ELF-1 (cell line): ENCODE measurements at regions not wholly inside any gene's neighbourhood (a gene's known extent, or its start where the extent isn't known, plus 50 kb on each side); places are given as distances from the start of the nearest gene placed in this dataset.

Experiments used
- DNase-seq: peaks from one replicate; pipeline ENCODE4 v3.0.0-alpha.2; 2016; ENCODE audit warnings: low read depth, low spot score

DNA sequence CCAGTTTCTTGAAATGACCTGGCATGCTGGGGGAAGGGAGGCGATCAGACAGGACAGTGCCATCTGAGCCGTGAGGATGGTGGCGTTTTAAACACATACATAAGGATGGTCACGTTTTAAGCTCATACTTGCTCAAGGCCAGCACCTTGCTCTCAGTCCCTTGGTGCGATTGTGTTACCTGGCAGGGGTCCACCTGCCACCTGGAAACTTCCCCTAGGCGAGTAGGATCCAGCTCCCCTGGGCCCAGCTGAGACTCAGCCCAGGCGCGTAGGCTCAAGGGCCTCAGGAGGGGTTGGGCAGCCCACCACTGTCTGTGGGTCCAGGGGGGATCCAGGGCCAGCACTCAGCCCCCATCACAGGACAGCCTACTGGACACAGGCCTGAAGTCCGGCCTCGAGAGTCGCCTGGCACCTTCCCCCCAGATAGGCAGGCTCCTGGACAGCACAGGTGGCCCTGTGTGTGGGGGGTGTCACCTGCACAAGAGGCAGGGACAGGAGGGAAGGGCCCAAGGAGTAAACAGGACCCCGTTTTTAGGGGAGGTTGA lies 185.8 kb downstream of the BRD1 start:
- no peak for DNase-seq

- DNase-seq: no peak
These were observed 187.1 kb downstream of the BRD1 start for GRCh38 chr22:49640366-49641095.

- DNase-seq: no peak
These were observed 187.7 kb downstream of the BRD1 start for GRCh38 chr22:49639956-49640355.

DNA sequence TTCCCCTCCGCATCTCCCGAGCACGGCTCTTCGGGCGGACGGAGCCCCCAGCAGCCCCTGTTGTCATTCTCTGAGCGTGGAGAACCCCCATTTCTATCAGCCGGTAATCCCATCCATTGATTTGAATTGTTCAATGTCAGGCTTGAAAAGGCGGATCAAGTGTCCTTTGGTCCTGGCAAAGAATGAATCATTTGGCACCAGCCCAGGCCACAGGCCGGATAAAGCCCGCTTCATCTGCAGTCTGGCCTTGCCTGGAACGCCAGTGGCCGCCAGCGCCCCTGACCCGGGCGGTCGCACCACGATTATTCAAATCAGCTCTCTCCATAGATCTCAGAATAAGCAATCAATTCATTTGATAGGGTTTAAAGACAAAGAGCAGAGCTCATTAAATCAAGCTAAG lies 188.9 kb downstream of the BRD1 start:
- no peak for DNase-seq

- DNase-seq: no peak
These were observed 189.7 kb downstream of the BRD1 start for GRCh38 chr22:49638001-49638400.

GRCh38 chr22:49637255-49637760 lies 190.4 kb downstream of the BRD1 start:
- DNase-seq: no peak

DNA sequence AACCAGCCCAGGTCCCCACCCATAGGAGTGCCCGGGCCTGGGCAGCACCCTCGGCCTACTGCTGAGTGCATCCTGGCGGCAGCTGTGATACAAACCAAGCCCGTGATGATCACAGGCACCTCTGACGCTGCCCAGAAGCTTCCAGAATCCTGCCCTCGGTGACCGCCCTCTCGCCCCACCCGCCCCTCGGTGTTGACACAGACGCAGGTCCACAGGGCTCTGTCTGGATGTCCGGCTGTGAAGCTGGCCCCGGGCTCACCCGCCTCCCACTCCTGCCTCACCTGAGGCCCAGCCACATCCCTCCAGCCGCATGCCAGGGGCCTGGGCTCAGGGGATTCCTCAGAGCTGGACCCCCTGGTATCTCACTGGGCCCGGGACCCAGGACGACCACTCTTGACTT lies 191.0 kb downstream of the BRD1 start:
- DNase-seq: no peak

- no peak for DNase-seq
These were observed 191.5 kb downstream of the BRD1 start for GRCh38 chr22:49636214-49636613.

- DNase-seq: no peak
These were observed 193.5 kb downstream of the BRD1 start for GRCh38 chr22:49634006-49634772.

- DNase-seq: no peak
These were observed 194.7 kb downstream of the BRD1 start for GRCh38 chr22:49633010-49633324.

DNA sequence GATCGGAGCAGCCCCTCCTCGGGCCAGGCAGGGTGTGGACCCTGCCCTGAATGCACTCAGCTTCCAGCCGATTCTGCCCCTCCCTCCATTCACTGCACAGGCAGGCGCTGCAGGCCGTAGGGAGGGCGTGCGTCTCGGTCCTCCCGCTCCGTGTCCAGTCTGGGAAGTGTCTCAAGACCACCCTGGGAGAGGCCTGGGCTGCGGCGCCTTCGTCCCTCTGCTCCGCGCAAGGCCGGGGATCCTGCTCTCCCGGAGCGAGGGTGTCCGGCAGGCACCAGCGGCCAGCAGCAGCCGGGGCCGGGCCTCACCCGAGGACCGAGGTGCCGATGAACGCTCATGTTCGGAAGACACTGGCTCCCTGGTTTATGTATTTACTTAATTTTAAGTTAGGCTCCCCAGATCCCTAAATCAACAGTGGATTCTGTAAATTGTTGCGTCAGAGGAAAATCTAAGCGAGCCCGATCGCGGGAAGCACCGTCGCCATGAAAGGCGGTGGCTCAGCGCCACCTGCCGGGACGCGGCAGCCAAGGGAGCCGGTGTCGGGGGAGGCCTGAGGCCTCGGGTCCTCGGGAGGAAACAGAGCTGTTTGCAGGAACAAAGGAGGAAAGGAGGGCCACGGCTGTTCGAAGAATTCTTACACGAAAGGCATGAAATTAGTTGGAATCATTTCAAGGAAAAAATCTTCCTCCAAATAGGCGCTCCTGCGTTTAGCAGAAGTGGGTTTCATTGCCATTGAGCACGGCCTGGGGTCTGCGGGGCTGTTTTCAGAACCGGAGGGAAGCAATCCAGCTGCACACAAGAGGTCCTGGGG lies 195.3 kb downstream of the BRD1 start:
- DNase-seq: peak; percentile 90

- no peak for DNase-seq
These were observed 197.2 kb downstream of the BRD1 start for GRCh38 chr22:49630448-49630946.

DNA sequence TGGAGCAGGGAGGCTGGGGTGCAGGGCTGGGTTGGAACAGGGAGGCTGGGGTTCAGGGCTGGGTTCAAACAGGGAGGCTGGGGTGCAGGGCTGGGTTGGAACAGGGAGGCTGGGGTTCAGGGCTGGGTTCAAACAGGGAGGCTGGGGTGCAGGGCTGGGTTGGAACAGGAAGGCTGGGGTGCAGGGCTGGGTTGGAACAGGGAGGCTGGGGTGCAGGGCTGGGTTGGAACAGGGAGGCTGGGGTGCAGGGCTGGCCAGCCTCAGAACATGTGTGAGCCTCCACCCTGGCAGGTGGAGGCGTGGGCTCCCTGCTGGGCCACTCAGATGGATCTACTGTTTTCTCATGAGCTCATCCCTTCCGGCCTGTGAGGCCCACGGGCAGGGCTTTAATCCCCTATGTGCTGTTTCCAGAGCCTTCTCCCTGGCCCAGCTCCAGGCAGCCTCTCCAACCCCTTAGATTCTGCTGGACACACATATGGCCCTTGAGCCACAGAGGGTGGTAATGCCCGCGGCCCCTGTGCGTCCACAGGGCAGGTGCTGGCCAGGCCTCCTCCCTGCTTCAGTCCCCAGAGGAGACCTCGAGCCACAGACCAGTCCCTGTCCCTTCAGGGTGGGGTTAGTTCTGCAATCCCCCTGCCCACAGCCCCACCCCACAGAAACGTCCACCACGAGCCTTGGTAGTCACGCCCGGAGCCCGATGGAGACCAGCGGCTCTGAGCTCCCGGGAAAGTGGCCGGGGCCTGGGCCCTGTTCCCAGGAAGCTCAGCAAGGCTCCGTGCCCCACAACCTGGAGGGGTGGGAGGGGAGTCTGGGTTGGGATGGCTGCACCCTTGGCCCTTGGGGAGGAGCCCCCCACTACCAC lies 197.9 kb downstream of the BRD1 start:
- no peak for DNase-seq

DNA sequence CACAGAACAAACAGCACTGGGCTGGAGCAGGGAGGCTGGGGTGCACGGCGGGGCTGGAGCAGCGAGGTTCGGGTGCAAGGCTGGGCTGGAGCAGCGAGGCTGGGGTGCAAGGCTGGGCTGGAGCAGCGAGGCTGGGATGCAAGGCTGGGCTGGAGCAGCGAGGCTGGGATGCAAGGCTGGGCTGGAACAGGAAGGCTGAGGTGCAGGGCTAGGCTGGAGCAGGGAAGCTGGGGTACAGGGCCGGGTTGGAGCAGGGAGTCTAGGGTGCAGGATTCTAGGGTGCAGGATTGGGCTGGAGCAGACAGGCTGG lies 198.5 kb downstream of the BRD1 start:
- DNase-seq: no peak

- peak; percentile 82 for DNase-seq
These were observed 199.0 kb downstream of the BRD1 start for GRCh38 chr22:49628391-49629260.

- no peak for DNase-seq
These were observed 200.2 kb downstream of the BRD1 start for GRCh38 chr22:49627217-49628181.

GRCh38 chr22:49626361-49627216 lies 201.1 kb downstream of the BRD1 start:
- no peak for DNase-seq
